Omental fat pad (tissue), 3 donors: ENCODE measurements at regions not wholly inside any gene's neighbourhood (a gene's known extent, or its start where the extent isn't known, plus 50 kb on each side); places are given as distances from the start of the nearest gene placed in this dataset.
"Not testable (repeated sequence)": the region's sequence is repeated elsewhere in the genome, so short reads cannot be mapped to it uniquely, and the experiment has no call there.

Experiments
- ATAC-seq: fragments of 150-250 bp; one replicate; pipeline ENCODE4 v1.9.1; 2016; ENCODE audit warnings: mild to moderate bottlenecking, moderate library complexity; ENCODE audit not compliant: low FRiP score
- DNase-seq: peaks from one replicate; pipeline ENCODE4 v3.0.0-alpha.2; 2019; ENCODE audit warnings: low spot score
- CTCF ChIP-seq, 3 donors: fragments of 450-650 bp; IDR thresholded peaks; one replicate each; pipeline ENCODE4 v1.5.1; 2016 to 2017; ENCODE audit warnings: antibody characterized with exemption in 3 of 3, mild to moderate bottlenecking in 3 of 3, moderate library complexity in 2 of 3

GRCh38 chr14:105723271-105723670, 196.9 kb downstream of the TMEM121 start:
- not testable (repeated sequence) for DNase-seq, ATAC-seq

- not testable (repeated sequence) for ATAC-seq
These were observed 197.4 kb downstream of the TMEM121 start for GRCh38 chr14:105723776-105724175.

GRCh38 chr14:105729825-105730368, 203.5 kb downstream of the TMEM121 start:
- ATAC-seq: peak; percentile 85
- not testable (repeated sequence) for DNase-seq

More at GRCh38 chr14:105723776-105724175, 197.4 kb downstream of the TMEM121 start:
- peak; percentile 5 for DNase-seq

- not testable (repeated sequence) for ATAC-seq
These were observed 204.3 kb downstream of the TMEM121 start for GRCh38 chr14:105730731-105731130.

GRCh38 chr14:105731221-105731985, 205.0 kb downstream of the TMEM121 start:
- DNase-seq, ATAC-seq: not testable (repeated sequence)

More at GRCh38 chr14:105730731-105731130, 204.3 kb downstream of the TMEM121 start:
- DNase-seq: not testable (repeated sequence)

GRCh38 chr14:105733081-105734065, 207.0 kb downstream of the TMEM121 start:
- DNase-seq: no peak

GRCh38 chr14:105734241-105734640, 207.9 kb downstream of the TMEM121 start:
- not testable (repeated sequence) for ATAC-seq

More at GRCh38 chr14:105733081-105734065, 207.0 kb downstream of the TMEM121 start:
- ATAC-seq: no peak
- TF ChIP-seq CTCF (IDR thresholded peaks at IDR 0.05): no peak

GRCh38 chr14:105736331-105736730, 209.9 kb downstream of the TMEM121 start:
- DNase-seq, ATAC-seq: not testable (repeated sequence)

More at GRCh38 chr14:105734241-105734640, 207.9 kb downstream of the TMEM121 start:
- not testable (repeated sequence) for DNase-seq

- no peak for TF ChIP-seq CTCF (IDR thresholded peaks at IDR 0.05)
- no peak for DNase-seq
- ATAC-seq: peak; percentile 46
These were observed 211.3 kb downstream of the TMEM121 start for GRCh38 chr14:105737504-105738246.

GRCh38 chr14:105738638-105739037, 212.3 kb downstream of the TMEM121 start:
- no peak for TF ChIP-seq CTCF (IDR thresholded peaks at IDR 0.05)
- DNase-seq: no peak
- ATAC-seq: no peak
